GM12872 (cell line): ENCODE measurements at regions not wholly inside any gene's neighbourhood (a gene's known extent, or its start where the extent isn't known, plus 50 kb on each side); places are given as distances from the start of the nearest gene placed in this dataset.

Experiments
- TF ChIP-seq, protein P1 (sequence below): IDR thresholded peaks from 3 replicates; pipeline ENCODE4 v1.5.1; 2011; ENCODE audit warnings: low read depth, mild to moderate bottlenecking, low read length, moderate library complexity; ENCODE audit not compliant: insufficient read depth

DNA sequence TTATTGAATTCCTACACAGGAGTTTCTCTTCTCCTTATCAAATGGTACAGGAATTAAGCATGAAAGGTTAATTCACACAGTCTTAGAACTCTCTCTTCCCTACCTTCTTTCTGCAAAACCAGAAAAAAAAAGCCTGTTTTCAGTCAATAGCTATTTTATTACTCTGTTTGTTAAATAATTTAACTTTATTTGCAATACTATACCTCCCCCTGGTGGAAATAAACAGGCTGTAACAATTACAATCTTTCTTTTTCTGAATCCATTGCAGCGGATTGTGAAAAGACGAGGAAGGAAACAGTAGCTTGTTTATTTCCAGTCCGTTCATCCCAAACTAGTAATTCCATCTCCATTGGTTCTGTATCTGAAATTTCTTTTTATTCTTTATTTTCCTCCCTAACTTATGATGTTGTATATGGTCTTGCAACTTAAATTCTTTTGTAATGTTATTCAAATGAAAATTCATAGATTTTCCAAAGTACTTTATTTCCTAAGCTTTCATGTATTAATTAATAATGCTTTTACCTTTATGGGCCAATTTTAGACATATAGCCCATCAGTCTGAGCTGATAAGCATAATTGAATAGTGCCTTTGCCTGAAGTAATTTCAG, 165.2 kb downstream of the SH3BP4 start:
- TF ChIP-seq, protein P1, sequence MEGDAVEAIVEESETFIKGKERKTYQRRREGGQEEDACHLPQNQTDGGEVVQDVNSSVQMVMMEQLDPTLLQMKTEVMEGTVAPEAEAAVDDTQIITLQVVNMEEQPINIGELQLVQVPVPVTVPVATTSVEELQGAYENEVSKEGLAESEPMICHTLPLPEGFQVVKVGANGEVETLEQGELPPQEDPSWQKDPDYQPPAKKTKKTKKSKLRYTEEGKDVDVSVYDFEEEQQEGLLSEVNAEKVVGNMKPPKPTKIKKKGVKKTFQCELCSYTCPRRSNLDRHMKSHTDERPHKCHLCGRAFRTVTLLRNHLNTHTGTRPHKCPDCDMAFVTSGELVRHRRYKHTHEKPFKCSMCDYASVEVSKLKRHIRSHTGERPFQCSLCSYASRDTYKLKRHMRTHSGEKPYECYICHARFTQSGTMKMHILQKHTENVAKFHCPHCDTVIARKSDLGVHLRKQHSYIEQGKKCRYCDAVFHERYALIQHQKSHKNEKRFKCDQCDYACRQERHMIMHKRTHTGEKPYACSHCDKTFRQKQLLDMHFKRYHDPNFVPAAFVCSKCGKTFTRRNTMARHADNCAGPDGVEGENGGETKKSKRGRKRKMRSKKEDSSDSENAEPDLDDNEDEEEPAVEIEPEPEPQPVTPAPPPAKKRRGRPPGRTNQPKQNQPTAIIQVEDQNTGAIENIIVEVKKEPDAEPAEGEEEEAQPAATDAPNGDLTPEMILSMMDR, result peak; percentile 32; the same call in 1 of the 3 replicates

DNA sequence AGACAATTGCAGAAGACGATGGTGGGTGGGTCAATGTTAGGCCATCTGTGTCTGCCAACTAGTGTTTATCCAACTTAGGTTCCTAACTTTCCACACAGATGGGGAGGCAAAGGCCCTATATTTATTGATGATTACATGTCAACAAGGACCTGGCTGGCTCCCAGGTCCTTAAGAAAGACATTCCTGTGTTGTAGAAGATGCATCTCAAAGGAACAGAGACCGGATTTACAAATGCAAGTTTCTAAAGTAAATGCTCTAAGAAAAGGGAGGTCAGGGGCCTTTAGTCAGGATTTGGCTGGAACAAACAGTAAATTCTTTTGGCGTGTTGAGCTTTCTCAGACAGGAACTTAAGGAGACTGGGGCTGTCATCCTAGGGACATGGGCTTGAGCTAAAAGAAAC, 175.0 kb downstream of the SH3BP4 start:
- TF ChIP-seq, protein P1, result no peak

DNA sequence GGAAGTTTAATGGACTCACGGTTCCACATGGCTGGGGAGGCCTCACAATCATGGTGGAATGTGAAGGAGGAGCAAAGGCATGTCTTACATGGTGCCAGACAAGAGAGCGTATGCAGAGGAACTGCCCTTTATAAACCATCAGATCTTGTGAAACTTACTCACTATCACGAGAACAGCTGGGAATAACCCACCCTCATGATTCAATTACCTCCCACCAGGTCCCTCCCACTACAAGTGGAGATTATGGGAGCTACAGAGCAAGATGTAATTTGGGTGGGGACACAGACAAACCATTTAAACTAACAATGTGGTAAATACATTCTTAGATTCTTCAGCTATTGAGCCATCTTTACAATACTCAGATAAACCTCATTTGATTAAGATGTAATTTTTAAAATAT, 176.1 kb downstream of the SH3BP4 start:
- TF ChIP-seq, protein P1, result no peak

DNA sequence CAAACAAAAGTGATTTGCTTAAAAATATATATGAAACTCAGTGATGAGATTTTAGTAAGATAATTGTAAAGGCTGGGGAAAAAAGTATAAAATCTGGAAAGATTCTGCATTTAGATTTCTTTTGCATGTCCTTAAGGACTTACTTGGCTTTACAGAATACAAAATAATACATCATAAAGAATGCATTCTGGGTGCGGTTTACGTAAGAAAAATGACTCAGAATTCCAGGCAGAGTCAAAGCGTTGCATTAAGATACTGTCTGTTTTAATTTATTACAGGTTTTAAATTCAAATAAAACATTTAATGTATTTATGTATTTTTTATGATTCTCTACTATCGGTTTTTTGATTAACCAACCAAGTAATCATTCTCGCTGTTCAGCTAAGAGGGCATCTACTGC, 178.0 kb downstream of the SH3BP4 start:
- TF ChIP-seq, protein P1, result no peak

DNA sequence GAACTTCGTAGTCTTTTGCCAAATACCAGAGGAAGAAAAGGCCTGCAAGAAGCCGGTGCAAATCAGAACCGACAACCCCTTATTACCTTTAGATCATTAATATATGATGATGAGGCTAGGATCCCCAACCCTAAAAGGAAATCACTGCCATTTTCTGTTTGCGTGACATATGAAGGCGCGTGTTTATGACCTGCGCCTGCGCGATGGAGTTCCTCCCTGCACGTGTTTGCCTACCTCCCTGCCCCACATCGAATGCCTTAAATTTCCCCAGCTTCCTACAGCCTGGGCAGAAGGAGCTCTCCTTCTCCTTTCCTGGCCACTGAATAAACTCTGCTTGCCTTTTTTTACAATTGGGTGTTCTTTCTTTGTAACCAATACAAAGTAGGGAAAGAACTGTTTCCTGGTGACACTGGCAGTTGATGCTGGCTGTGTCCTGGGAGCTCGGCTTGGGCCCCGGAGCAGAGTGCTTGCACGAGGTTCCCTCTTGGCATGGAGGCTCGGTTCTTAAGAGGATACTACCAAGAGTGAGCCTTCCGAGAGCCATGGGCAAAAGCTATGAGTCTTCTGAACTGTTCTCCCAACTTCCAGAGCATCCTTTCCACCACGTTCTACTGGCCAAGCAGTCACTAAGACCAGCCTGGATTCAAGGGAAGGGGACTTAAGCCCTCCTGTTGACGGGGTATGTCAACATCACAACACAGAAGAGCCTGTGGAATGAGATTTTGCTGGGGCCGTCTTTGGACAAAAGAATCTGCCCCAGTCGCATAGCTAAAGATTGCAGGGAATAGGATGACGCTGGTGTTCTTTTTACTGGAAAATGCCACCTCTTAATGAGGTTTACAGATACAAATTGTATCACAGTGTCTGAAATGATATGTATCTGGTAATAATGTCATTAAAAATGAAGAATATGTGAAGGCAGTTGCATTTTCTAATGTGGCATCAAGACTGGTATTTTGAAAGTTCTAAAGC, 179.8 kb downstream of the SH3BP4 start:
- TF ChIP-seq, protein P1, result no peak

DNA sequence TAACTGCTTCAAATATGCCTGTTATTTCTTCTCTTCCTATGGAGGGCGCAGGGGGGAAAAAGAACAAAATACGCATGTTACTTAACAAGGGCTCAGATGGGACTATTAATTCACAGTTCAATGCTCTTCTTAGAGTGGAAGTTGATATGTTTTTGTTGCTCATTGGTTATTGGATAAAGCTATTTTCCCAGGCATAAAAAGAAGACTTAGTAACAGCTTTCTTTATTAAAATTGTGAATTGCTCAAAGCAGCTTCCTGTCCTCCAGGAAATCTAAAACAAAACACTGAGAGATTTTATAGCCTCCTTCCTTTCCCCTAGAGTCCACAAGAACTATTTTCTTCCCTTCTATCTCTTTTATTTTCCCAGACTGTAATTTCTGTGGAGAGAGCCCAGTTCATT, 180.8 kb downstream of the SH3BP4 start:
- TF ChIP-seq, protein P1, result no peak

DNA sequence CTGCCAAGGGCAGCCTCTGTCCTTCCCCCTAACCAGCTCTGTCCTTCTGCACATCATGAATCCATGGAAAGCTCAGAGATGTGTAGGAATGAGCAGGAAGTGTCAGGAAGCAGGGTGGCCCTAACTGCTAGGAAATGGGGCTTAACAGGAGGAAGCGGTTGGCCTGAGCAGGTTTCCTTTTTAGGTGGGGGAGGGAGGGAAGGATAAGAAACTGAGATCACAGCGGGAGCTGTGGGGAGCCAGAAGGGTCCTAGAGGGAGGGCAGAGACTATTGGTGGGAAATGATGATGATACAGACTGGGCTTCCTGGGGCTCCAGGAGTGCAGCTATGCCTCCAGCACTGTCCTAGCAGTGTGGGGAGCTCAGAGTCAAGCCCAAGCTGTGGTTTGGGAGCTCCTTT, 182.0 kb downstream of the SH3BP4 start:
- TF ChIP-seq, protein P1, result no peak
